Activated CD8-positive, alpha-beta T cell treated with anti-CD3 and anti-CD28 coated beads for 36 hours (primary cell): ENCODE measurements at regions not wholly inside any gene's neighbourhood (a gene's known extent, or its start where the extent isn't known, plus 50 kb on each side); places are given as distances from the start of the nearest gene placed in this dataset.
A peak's percentile ranks its signal among the peaks of the same experiment; 100 is the strongest.

Experiments used
- ATAC-seq: fragments of 200-7000 bp; cut with Tn5 transposase; one replicate; pipeline ENCODE4 v1.10.0; 2021; ENCODE audit warnings: mild to moderate bottlenecking, moderate library complexity
- CTCF ChIA-PET: fragments of 350-600 bp; sonication (Branson Sonifier 250); formaldehyde crosslinking; loops from one replicate; lab custom pipeline; 2021; ENCODE audit warnings: antibody characterized with exemption; lab: Charles Lee
- POLR2A ChIA-PET: fragments of 350-600 bp; sonication (Branson Sonifier 250); formaldehyde crosslinking; loops from one replicate; lab custom pipeline; 2021; ENCODE audit warnings: antibody characterized with exemption; lab: Charles Lee
- DNase-seq: peaks from one replicate; pipeline ENCODE4 v3.0.0-alpha.2; 2020
- H3K27ac Mint-ChIP-seq: one replicate; pipeline ENCODE4 v1.8.0; 2021; ENCODE audit warnings: mild to moderate bottlenecking, mixed read lengths
- H3K27me3 Mint-ChIP-seq: one replicate; pipeline ENCODE4 v1.8.0; 2021; ENCODE audit warnings: mixed read lengths
- H3K36me3 Mint-ChIP-seq: one replicate; pipeline ENCODE4 v1.8.0; 2021; ENCODE audit warnings: low read depth, mixed read lengths
- H3K4me1 Mint-ChIP-seq: one replicate; pipeline ENCODE4 v1.8.0; 2021; ENCODE audit warnings: low read depth, mixed read lengths
- H3K4me3 Mint-ChIP-seq: one replicate; pipeline ENCODE4 v1.8.0; 2021; ENCODE audit warnings: mild to moderate bottlenecking, moderate library complexity, mixed read lengths
- H3K9me3 Mint-ChIP-seq: one replicate; pipeline ENCODE4 v1.8.0; 2021; ENCODE audit warnings: mixed read lengths
- CTCF ChIP-seq: fragments of 200-600 bp; IDR thresholded peaks from one replicate; pipeline ENCODE4 v1.8.0; 2022; ENCODE audit warnings: antibody characterized with exemption, mild to moderate bottlenecking
- intact Hi-C: fragments of 100-400 bp; cut with micrococcal nuclease; formaldehyde crosslinking; loops from one replicate; pipeline ENCODE4 v1.10.0; 2022

- H3K4me1 Mint-ChIP-seq, result no peaks in the 10 kb centered on the region
- intact Hi-C loops, result no loop called here
- POLR2A ChIA-PET, result no interaction called here
- H3K27ac Mint-ChIP-seq, result no peak overlapping the region
- no peaks in the 10 kb centered on the region for H3K27me3 Mint-ChIP-seq
- H3K36me3 Mint-ChIP-seq, result no peaks in the 10 kb centered on the region
- no peak overlapping the region for H3K4me3 Mint-ChIP-seq
- no peak for TF ChIP-seq CTCF
- peaks cover 3% of the 10 kb centered on the region for H3K9me3 Mint-ChIP-seq
- no peak for DNase-seq
- CTCF ChIA-PET, result no interaction called here
- ATAC-seq, result no peak
Observed at GRCh38 chr2:162912787-162913186, 74.2 kb upstream of the KCNH7 start.

GRCh38 chr2:162908567-162908966 is 70.0 kb upstream of the KCNH7 start:
- H3K27ac Mint-ChIP-seq, result no peak overlapping the region
- H3K9me3 Mint-ChIP-seq, result peaks cover 3% of the 10 kb centered on the region
- DNase-seq (no peak), ATAC-seq (no peak)
- intact Hi-C loops, result no loop called here
- ChIA-PET POLR2A (no interaction called here), CTCF (no interaction called here)
- TF ChIP-seq CTCF, result no peak
- H3K4me3 Mint-ChIP-seq, result no peak overlapping the region
- H3K27me3 Mint-ChIP-seq, result no peaks in the 10 kb centered on the region
- H3K4me1 Mint-ChIP-seq, result no peaks in the 10 kb centered on the region
- no peaks in the 10 kb centered on the region for H3K36me3 Mint-ChIP-seq

GRCh38 chr2:162890690-162891311 is 52.2 kb upstream of the KCNH7 start:
- H3K9me3 Mint-ChIP-seq, result no peaks in the 10 kb centered on the region
- H3K36me3 Mint-ChIP-seq, result no peaks in the 10 kb centered on the region
- ATAC-seq, result no peak
- intact Hi-C loops, result loop anchor here (10.0 kb wide), 1 partner anchor 254 kb away; no protein-coding TSS in a partner anchor
- no peaks in the 10 kb centered on the region for H3K27me3 Mint-ChIP-seq
- H3K27ac Mint-ChIP-seq, result no peak overlapping the region
- H3K4me1 Mint-ChIP-seq, result no peaks in the 10 kb centered on the region
- peak; percentile 68 for TF ChIP-seq CTCF
- peak; percentile 21 for DNase-seq
- ChIA-PET POLR2A (no interaction called here), CTCF (interaction anchor here (0.7 kb wide), 1 partner anchor 8 kb away, joined by 3 read pairs; no protein-coding TSS in a partner anchor)
- H3K4me3 Mint-ChIP-seq, result no peak overlapping the region

- Mint-ChIP-seq H3K9me3 (no peaks in the 10 kb centered on the region), H3K27me3 (no peaks in the 10 kb centered on the region), H3K4me3 (no peak overlapping the region), H3K27ac (no peak overlapping the region), H3K36me3 (no peaks in the 10 kb centered on the region), H3K4me1 (no peaks in the 10 kb centered on the region)
- intact Hi-C loops, result no loop called here
- no peak for TF ChIP-seq CTCF
- ATAC-seq, result no peak
- POLR2A ChIA-PET, result no interaction called here
- CTCF ChIA-PET, result no interaction called here
- no peak for DNase-seq
Observed at GRCh38 chr2:162888652-162889051, 50.1 kb upstream of the KCNH7 start.
